ENCODE measurements at regions not wholly inside any gene's neighbourhood (a gene's known extent, or its start where the extent isn't known, plus 50 kb on each side); places are given as distances from the start of the nearest gene placed in this dataset.

- TF ChIP-seq CTCF (IDR thresholded peaks at IDR 0.05; ENCODE audit: low read length) (no peak), EZH2 (IDR thresholded peaks at IDR 0.05; ENCODE audit: borderline replicate concordance, low read length) (no peak)
Observed at GRCh38 chr12:46535907-46536306, 163.3 kb upstream of the SLC38A2 start.
